ENCODE measurements at regions not wholly inside any gene's neighbourhood (a gene's known extent, or its start where the extent isn't known, plus 50 kb on each side); places are given as distances from the start of the nearest gene placed in this dataset.

DNA sequence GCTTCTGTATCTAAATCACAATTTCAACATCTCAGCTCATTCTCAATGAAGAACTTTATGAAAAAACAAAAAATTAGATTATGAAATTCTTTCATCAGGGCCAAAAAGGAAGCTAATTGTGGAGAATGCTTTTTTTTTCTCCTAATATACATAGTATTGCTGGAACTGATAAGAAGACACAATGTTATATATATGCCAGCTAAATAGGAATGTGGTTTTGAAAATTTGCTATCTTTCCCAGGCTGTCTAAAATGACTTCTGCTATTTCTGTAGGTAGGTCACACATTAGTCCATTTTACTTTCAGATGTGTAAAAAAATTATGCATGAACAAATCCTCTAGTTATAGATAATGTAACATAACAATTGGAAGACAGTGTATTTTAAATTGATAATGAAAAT is 732.9 kb downstream of the RWDD3 start:
- no peak for DNase-seq (ENCODE audit: extremely low read depth in 1 of 2, low read depth in 1 of 2)

- no peak for DNase-seq (ENCODE audit: extremely low read depth in 1 of 2, low read depth in 1 of 2)
Measured at GRCh38 chr1:95974586-95974985, 740.6 kb downstream of the RWDD3 start.

DNA sequence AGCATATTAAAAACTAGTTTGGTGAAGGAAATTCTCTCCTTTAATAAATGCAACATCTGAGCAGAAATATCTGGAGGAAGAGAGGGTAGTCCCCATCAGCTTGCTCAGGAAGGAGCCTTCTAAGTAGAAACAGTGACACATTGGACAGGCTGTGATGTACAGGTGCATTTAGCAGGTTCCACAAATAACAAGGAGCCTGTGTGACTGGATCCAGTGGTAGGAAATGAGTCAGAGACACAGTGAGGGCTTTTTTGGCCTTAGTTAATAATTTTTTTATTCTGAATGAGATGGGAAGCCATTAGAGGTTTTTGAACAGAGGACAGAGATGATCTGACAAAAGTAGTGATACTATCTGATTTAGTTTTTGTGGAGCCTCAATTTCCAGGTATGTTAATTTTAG is 738.9 kb upstream of the PTBP2 start:
- DNase-seq (ENCODE audit: extremely low read depth in 1 of 2, low read depth in 1 of 2): no peak

GRCh38 chr1:95983831-95984230 is 737.8 kb upstream of the PTBP2 start:
- DNase-seq (ENCODE audit: extremely low read depth in 1 of 2, low read depth in 1 of 2): no peak

- DNase-seq (ENCODE audit: extremely low read depth in 1 of 2, low read depth in 1 of 2): no peak
Measured at GRCh38 chr1:95984798-95985374, 736.7 kb upstream of the PTBP2 start.

GRCh38 chr1:95990033-95990432 is 731.6 kb upstream of the PTBP2 start:
- DNase-seq (ENCODE audit: extremely low read depth in 1 of 2, low read depth in 1 of 2): no peak

DNA sequence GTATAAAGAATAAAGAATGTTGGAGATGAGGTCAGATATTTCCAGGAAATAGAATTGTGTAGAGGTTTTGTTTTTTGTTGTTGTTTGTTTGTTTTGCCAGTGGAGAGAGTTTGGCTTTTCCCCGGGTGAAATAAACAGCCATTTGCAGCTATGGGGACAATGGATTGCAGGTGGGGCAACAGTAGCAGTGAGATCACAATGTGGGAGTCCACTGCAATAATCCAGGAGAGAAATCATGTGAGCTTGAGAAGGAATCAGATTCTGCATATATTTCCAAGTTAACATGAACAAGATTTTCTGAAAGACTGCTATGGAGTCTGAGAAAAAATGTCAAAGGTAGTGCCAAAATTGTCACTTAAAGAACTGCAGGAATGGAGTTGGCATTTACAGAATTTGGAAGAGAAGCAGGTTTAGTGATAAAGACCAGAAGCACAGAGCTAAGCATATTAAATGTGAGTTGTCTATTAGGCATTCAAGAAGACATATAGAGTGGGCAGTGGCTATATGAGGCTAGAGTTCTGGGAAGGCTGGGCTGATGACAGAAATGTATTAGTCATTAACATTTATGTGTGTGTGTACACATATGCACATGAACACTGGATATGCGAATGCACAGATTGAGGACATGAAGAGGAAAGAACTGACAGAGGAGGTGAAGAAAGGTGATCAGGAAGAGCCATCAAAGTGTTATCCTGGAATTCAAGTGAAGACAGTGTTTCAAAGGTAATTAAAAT is 729.6 kb upstream of the PTBP2 start:
- DNase-seq (ENCODE audit: extremely low read depth in 1 of 2, low read depth in 1 of 2): no peak

- no peak for DNase-seq (ENCODE audit: extremely low read depth in 1 of 2, low read depth in 1 of 2)
Measured at GRCh38 chr1:95994643-95995042, 726.9 kb upstream of the PTBP2 start.

DNA sequence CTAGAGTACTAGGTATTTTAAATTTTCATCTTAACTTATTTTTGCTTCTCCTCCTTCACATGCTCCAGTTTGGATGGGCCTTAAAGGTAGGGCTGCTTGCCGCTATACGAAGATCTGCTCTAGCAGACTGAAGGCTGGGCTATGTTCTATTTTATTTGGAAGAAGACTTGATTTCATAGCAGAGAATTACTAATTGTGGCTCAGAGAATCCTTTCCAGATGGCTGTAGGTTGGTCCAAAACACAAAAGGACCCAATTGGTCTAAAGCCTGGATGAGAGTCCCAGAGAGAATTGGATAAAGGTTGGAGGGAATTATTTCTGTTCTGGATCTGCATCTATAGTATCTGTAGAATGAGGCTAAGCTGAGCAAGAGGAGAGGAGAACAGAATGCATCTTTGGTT is 719.4 kb upstream of the PTBP2 start:
- no peak for DNase-seq (ENCODE audit: extremely low read depth in 1 of 2, low read depth in 1 of 2)

GRCh38 chr1:96002969-96003964 is 718.3 kb upstream of the PTBP2 start:
- DNase-seq (ENCODE audit: extremely low read depth in 1 of 2, low read depth in 1 of 2): no peak

- no peak for DNase-seq (ENCODE audit: extremely low read depth in 1 of 2, low read depth in 1 of 2)
Measured at GRCh38 chr1:96009831-96010434, 711.7 kb upstream of the PTBP2 start.

DNA sequence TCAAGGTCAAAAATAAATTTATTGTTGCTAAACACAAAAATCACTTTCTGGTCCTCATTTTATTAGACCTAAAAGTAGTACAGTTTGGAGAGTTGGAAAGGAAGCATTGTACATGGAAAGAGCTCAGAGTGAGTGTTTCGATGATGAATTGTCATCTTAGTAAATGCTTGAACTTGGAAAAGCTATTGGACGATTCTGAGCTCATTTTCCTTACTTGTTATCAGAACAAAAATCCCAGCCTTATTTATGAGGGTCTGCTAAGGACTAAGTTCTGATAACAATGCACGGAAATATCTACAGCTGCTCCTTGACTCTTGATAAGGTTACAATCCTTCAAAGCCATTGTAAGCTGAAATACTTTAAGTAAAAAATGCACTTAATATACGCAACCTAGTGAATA is 710.0 kb upstream of the PTBP2 start:
- DNase-seq (ENCODE audit: extremely low read depth in 1 of 2, low read depth in 1 of 2): no peak

DNA sequence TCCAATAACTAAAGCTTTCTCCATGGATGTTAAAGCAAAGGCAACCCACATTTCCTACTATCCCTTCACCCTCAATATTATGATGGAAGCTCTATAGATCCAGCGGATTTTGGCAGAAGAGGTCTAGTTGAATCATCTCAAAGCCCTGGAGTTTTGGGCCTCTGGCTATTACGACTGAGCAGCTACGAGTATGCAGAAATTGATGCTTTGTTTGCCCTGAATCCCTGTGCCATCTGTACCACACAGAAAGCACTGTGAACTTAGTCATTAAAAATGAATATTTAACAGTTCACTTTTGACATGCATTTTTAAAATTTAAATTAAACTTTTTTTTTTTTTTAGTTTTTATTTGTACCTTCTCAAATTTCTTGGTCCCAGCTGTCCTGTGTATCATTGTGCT is 705.4 kb upstream of the PTBP2 start:
- DNase-seq (ENCODE audit: extremely low read depth in 1 of 2, low read depth in 1 of 2): no peak

GRCh38 chr1:96020378-96020777 is 701.2 kb upstream of the PTBP2 start:
- DNase-seq (ENCODE audit: extremely low read depth in 1 of 2, low read depth in 1 of 2): no peak

- no peak for DNase-seq (ENCODE audit: extremely low read depth in 1 of 2, low read depth in 1 of 2)
Measured at GRCh38 chr1:96025062-96025461, 696.5 kb upstream of the PTBP2 start.

DNA sequence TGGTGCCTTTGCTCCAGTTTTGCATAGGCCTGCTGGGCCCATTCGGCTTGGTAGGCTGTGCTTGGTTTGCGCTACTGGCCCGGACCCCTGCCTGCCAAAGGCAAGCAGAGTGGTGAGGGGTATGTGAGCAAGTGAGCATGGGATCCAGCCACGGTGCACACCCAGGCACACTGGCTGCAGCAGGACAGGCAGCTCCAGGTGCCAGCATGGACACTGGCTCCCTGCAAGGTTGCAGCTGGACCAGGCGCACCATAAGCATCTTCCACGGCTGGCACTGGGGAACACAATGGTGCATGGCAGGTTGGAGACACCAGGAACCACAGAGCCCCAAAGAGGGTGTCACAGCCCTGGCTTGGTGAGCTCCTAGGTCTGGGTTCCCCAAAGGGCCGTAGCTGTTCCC is 693.5 kb upstream of the PTBP2 start:
- DNase-seq (ENCODE audit: extremely low read depth in 1 of 2, low read depth in 1 of 2): no peak

GRCh38 chr1:96030312-96030711 is 691.3 kb upstream of the PTBP2 start:
- no peak for DNase-seq (ENCODE audit: extremely low read depth in 1 of 2, low read depth in 1 of 2)

DNA sequence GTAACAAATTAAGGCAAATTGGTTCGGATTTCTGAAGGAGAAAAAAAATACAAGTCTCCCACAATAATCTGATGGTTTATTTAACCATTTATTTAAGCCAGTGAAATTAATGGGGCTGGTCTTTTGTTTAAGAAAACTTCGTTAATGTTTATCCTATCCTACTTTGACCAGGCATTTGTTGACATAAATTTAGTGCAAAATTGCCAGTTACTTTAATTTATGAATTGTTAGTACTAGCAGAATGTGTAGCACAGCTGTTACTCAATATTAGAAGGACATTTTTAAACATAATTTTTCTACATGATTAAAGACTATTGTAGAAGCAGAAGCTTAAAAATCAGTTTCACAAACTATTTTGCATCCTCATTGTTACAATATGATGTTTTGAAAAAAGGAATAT is 687.6 kb upstream of the PTBP2 start:
- DNase-seq (ENCODE audit: extremely low read depth in 1 of 2, low read depth in 1 of 2): no peak

DNA sequence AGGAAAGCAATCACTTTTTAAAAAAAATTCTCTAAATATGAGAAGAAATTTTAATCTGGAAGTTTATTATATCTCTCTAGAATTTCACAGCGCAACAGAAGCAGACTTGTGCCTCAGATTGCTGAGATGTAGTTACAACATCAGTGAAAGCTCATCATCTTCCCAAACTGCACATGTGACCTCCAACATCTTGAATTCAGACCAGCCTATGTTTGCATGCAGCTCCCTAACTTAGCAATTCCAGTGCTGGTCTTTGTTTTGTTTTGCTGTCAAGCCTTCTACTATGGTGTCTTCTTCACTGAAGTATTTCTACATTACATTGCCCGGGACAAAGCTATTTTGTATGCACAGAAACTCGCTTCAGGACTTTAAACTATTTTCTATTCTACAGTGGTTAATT is 684.8 kb upstream of the PTBP2 start:
- DNase-seq (ENCODE audit: extremely low read depth in 1 of 2, low read depth in 1 of 2): no peak

GRCh38 chr1:96038636-96039035 is 682.9 kb upstream of the PTBP2 start:
- no peak for DNase-seq (ENCODE audit: extremely low read depth in 1 of 2, low read depth in 1 of 2)

DNA sequence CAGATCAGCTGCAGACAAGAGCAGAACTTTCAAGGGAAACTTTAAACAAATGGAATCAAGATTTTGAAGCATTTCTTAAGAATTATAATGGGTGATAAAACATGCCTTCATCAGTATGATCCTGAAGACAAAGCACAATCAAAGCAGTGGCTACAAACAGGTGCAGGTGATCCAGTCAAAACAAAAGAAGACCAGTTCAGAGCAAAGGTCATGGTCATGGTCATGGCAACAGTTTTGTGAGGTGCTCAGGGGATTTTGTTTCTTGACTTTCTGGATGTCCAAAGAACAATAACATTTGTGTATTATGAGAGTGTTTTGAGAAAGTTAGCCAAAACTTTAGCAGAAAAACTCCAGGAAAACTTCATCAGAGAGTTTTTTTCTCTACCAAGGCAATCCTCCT is 681.7 kb upstream of the PTBP2 start:
- DNase-seq (ENCODE audit: extremely low read depth in 1 of 2, low read depth in 1 of 2): no peak
